HFFc6 (cell line): ENCODE measurements at regions not wholly inside any gene's neighbourhood (a gene's known extent, or its start where the extent isn't known, plus 50 kb on each side); places are given as distances from the start of the nearest gene placed in this dataset.

Experiments
- DNase-seq: peaks from one replicate; pipeline ENCODE4 v3.0.0-alpha.2; 2018
- H3K27ac Mint-ChIP-seq: 2 replicates; pipeline ENCODE4 v1.8.0; 2020; ENCODE audit warnings: mild to moderate bottlenecking, mixed read lengths
- H3K27me3 Mint-ChIP-seq: 2 replicates; pipeline ENCODE4 v1.8.0; 2021; ENCODE audit warnings: mild to moderate bottlenecking, moderate library complexity, mixed read lengths; ENCODE audit not compliant: insufficient read depth
- H3K36me3 Mint-ChIP-seq: 2 replicates; pipeline ENCODE4 v1.8.0; 2021; ENCODE audit warnings: low read depth, mixed read lengths
- H3K4me1 Mint-ChIP-seq: 2 replicates; pipeline ENCODE4 v1.8.0; 2020; ENCODE audit warnings: low read depth, mixed read lengths
- H3K4me3 Mint-ChIP-seq: 2 replicates; pipeline ENCODE4 v1.8.0; 2020; ENCODE audit warnings: mild to moderate bottlenecking, moderate library complexity, mixed read lengths
- H3K9me3 Mint-ChIP-seq: 2 replicates; pipeline ENCODE4 v1.8.0; 2020; ENCODE audit warnings: mild to moderate bottlenecking, mixed read lengths
- TF ChIP-seq, protein P1 (sequence below): fragments of 200-600 bp; sonication (generic); IDR thresholded peaks from 2 replicates; pipeline ENCODE4 v1.5.0; 2021; ENCODE audit warnings: antibody characterized with exemption, mild to moderate bottlenecking

DNA sequence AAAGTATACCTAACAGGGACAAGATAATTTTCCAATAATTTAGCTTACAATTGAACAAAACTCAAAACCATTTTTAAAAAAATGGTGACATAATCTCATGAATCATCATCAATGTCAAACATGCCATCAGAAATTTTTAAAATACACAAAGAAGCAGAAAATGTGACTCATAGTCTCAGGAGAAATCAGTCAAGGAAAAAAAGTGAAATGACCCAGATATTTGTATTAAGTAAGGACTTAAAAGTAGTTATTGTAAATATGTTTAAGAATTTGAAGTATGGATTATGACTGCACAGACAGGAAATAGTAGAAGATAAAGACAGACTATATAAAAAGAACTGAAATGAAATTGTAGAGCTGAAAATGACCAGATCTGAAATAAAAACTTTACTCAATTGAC lies 473.9 kb upstream of the SYT4 start:
- no peak overlapping the region for H3K4me3 Mint-ChIP-seq
- no peaks in the 10 kb centered on the region for H3K27me3 Mint-ChIP-seq
- peaks cover 6% of the 10 kb centered on the region for H3K9me3 Mint-ChIP-seq
- H3K4me1 Mint-ChIP-seq: no peaks in the 10 kb centered on the region
- H3K27ac Mint-ChIP-seq: no peak overlapping the region
- TF ChIP-seq, protein P1, sequence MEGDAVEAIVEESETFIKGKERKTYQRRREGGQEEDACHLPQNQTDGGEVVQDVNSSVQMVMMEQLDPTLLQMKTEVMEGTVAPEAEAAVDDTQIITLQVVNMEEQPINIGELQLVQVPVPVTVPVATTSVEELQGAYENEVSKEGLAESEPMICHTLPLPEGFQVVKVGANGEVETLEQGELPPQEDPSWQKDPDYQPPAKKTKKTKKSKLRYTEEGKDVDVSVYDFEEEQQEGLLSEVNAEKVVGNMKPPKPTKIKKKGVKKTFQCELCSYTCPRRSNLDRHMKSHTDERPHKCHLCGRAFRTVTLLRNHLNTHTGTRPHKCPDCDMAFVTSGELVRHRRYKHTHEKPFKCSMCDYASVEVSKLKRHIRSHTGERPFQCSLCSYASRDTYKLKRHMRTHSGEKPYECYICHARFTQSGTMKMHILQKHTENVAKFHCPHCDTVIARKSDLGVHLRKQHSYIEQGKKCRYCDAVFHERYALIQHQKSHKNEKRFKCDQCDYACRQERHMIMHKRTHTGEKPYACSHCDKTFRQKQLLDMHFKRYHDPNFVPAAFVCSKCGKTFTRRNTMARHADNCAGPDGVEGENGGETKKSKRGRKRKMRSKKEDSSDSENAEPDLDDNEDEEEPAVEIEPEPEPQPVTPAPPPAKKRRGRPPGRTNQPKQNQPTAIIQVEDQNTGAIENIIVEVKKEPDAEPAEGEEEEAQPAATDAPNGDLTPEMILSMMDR: no peak
- DNase-seq: no peak
- no peaks in the 10 kb centered on the region for H3K36me3 Mint-ChIP-seq

DNA sequence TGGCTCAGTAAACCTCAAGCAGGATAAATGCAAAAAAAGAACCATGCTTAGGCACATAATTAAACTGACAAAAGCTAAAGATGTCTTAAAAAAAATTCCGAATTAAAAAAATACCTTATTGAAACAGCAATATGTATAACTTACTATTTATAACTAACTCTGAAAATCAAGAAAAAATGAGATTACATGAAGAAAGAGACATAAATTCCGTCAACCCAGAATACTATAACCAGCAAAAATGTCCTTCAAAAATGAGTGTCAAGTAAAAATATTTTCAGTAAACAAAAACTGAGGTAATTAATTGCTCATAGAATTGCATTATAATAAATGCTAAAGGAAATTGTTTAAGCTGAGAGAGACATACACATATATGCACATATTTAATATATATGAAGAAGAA lies 474.5 kb upstream of the SYT4 start:
- DNase-seq: no peak
- no peak overlapping the region for H3K4me3 Mint-ChIP-seq
- H3K4me1 Mint-ChIP-seq: no peaks in the 10 kb centered on the region
- no peaks in the 10 kb centered on the region for H3K36me3 Mint-ChIP-seq
- TF ChIP-seq, protein P1: no peak
- no peaks in the 10 kb centered on the region for H3K27me3 Mint-ChIP-seq
- no peak overlapping the region for H3K27ac Mint-ChIP-seq
- H3K9me3 Mint-ChIP-seq: no peaks in the 10 kb centered on the region; the same call in 1 of the 2 replicates

DNA sequence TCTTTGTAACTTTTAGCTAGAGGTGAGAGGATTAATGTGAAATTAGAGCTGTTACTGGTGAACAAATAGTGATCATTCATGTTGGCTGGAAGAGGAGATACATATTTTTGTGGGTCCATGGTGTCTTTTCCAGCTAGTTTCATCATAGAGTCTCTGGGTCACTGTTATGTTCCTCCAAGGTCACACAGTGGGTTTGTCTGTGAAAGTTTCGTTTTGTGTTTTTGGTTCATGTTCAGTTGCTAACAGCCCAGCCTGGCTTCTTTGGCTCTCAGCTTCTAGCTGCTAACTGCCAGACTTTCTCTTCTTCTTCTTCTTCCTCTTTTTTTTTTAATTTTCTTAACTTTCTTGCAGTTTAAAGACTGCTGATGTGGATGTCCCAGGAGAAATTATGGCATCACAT lies 480.0 kb upstream of the SYT4 start:
- H3K27ac Mint-ChIP-seq: no peak overlapping the region
- TF ChIP-seq, protein P1: no peak

DNA sequence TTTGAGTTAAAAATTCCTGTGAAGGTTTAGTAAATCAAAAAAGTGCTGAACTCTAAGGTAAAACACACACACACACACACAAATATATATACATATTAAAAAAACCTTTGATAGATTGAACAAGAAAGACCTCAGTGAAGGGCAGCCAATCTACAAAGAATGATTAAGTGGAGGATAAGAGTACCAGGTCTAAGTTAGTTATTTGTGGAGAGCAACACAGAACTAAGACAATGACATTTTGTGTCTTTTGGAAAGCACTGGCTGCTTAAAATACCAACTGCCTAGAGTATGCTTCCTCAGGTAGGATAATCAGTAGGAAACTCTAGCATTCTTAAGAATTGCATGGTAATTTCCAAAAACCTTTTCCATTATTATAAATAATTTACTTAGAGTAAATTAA lies 481.4 kb upstream of the SYT4 start:
- H3K4me1 Mint-ChIP-seq: no peaks in the 10 kb centered on the region
- TF ChIP-seq, protein P1: no peak
- DNase-seq: no peak
- no peaks in the 10 kb centered on the region for H3K27me3 Mint-ChIP-seq
- no peak overlapping the region for H3K27ac Mint-ChIP-seq
- peaks cover 10% of the 10 kb centered on the region for H3K9me3 Mint-ChIP-seq
- no peak overlapping the region for H3K4me3 Mint-ChIP-seq
- H3K36me3 Mint-ChIP-seq: no peaks in the 10 kb centered on the region

More for the DNA sequence above, 480.0 kb upstream of the SYT4 start:
- Mint-ChIP-seq H3K36me3 (no peaks in the 10 kb centered on the region), H3K4me3 (no peak overlapping the region), H3K27me3 (no peaks in the 10 kb centered on the region), H3K4me1 (no peaks in the 10 kb centered on the region), H3K9me3 (peaks cover 6% of the 10 kb centered on the region)
- DNase-seq: no peak

DNA sequence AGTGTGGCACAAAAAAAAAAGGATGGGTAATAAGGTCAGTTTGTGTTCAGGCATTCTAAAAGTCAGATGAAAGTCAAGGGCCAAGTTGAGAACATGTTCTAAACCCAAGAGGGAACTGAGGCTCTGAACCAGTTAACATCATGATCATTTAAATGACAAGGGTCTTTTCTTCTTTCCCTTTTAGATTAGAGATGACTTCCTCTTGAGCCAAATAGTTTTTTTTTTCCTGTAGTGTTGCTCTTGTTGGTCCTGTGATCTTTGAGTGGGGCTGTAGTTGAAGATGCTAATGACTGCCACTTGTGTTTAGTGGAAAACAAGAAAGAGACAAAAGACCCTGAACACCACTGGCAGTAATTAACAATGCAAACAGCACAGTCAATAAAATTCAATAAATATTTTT lies 482.7 kb upstream of the SYT4 start:
- Mint-ChIP-seq H3K27me3 (no peaks in the 10 kb centered on the region), H3K27ac (no peak overlapping the region), H3K9me3 (peaks cover 10% of the 10 kb centered on the region), H3K4me1 (no peaks in the 10 kb centered on the region), H3K36me3 (no peaks in the 10 kb centered on the region), H3K4me3 (no peak overlapping the region)
- TF ChIP-seq, protein P1: no peak
- no peak for DNase-seq

DNA sequence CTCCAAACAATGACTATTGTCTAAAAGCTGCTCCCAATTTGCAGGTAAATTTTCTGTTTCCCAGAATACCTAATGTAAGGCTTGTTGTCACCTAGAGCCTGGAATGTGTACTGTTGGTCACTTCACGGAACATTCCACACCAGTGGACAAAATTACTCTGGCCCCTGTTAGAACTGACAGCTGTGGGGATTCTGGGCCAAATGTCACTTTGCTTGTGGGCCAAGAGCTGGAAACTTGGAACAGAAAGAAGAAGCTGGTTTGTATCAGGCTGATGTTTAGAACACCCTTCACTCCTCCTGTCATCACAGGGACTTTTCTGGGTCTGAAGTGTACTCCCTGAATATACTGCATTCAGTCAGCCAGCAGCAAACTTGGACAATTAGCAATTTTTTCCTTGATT lies 495.6 kb upstream of the SYT4 start:
- Mint-ChIP-seq H3K4me3 (no peak overlapping the region), H3K4me1 (no peaks in the 10 kb centered on the region), H3K36me3 (no peaks in the 10 kb centered on the region), H3K9me3 (peaks cover 31% of the 10 kb centered on the region), H3K27ac (no peak overlapping the region), H3K27me3 (no peaks in the 10 kb centered on the region)
- DNase-seq: no peak
- TF ChIP-seq, protein P1: no peak
